H1 (cell line): ENCODE measurements at regions not wholly inside any gene's neighbourhood (a gene's known extent, or its start where the extent isn't known, plus 50 kb on each side); places are given as distances from the start of the nearest gene placed in this dataset.

Experiments
- CTCF ChIA-PET: fragments of 300-600 bp; sonication (Branson Sonifier 250); formaldehyde crosslinking; loops from one replicate; lab custom pipeline; 2021; ENCODE audit not compliant: partially characterized antibody; lab: Charles Lee
- POLR2A ChIA-PET: fragments of 300-600 bp; sonication (Branson Sonifier 250); formaldehyde crosslinking; loops from one replicate; lab custom pipeline; 2021; ENCODE audit warnings: inconsistent platforms; ENCODE audit not compliant: partially characterized antibody; lab: Charles Lee
- DNase-seq, 2 experiments: peaks; one replicate each; pipeline versions ENCODE4 v3.0.0 to v3.0.0-alpha.2; 2010 to 2022; ENCODE audit warnings: low spot score in 2 of 2, low read depth in 1 of 2, mixed read lengths in 1 of 2
- FAIRE-seq: peaks from 2 replicates; lab custom pipeline; 2011; peaks lifted over from hg19 to GRCh38; lab: Jason Lieb, UNC
- H2AFZ ChIP-seq: 2 replicates; pipeline ENCODE4 v1.8.1; 2012; ENCODE audit warnings: low read length, inconsistent platforms
- H2AK5ac ChIP-seq: 2 replicates; pipeline ENCODE4 v1.6.1; 2013; ENCODE audit warnings: low read depth, low read length
- H2BK120ac ChIP-seq: replicated peaks from 2 replicates; pipeline ENCODE3; 2013; ENCODE audit warnings: low read depth, low read length, inconsistent platforms
- H2BK12ac ChIP-seq: 2 replicates; pipeline ENCODE4 v1.6.1; 2013; ENCODE audit warnings: low read depth, low read length
- H2BK15ac ChIP-seq: 2 replicates; pipeline ENCODE4 v1.6.1; 2013; ENCODE audit warnings: low read length
- H2BK20ac ChIP-seq: 2 replicates; pipeline ENCODE4 v1.6.1; 2013; ENCODE audit warnings: low read length
- H2BK5ac ChIP-seq: 2 replicates; pipeline ENCODE4 v1.6.1; 2013; ENCODE audit warnings: low read depth, low read length
- H3K14ac ChIP-seq: 2 replicates; pipeline ENCODE4 v1.6.1; 2013; ENCODE audit warnings: inconsistent platforms; ENCODE audit not compliant: insufficient read length
- H3K18ac ChIP-seq: 2 replicates; pipeline ENCODE4 v1.6.1; 2013; ENCODE audit warnings: low read length; ENCODE audit errors: extremely low read depth
- H3K23ac ChIP-seq: 2 replicates; pipeline ENCODE4 v1.6.1; 2013; ENCODE audit warnings: inconsistent platforms; ENCODE audit not compliant: insufficient read length
- H3K23me2 ChIP-seq: 2 replicates; pipeline ENCODE4 v1.6.1; 2013; ENCODE audit warnings: low read depth, low read length
- H3K27ac ChIP-seq: 2 replicates; pipeline ENCODE4 v1.6.1; 2011; ENCODE audit warnings: low read depth, low read length, inconsistent platforms
- H3K27me3 ChIP-seq, 4 experiments: replicated peaks in 1 of 4; 1 replicate in 1 of 4; 2 replicates in 3 of 4; pipeline versions ENCODE4 v1.6.1 to v1.8.1; 2011 to 2013; ENCODE audit warnings: low read length in 3 of 4, mild to moderate bottlenecking in 3 of 4, inconsistent platforms in 2 of 4, mixed read lengths in 2 of 4, moderate library complexity in 1 of 4; ENCODE audit not compliant: control insufficient read depth in 3 of 4, insufficient read depth in 3 of 4; ENCODE audit errors: extremely low read depth in 1 of 4
- H3K36me3 ChIP-seq, 4 experiments: 2 replicates each; pipeline versions ENCODE4 v1.6.1 to v1.8.1; 2011 to 2013; ENCODE audit warnings: mild to moderate bottlenecking in 4 of 4, low read length in 3 of 4, moderate library complexity in 2 of 4, control low read depth in 1 of 4, inconsistent platforms in 1 of 4; ENCODE audit not compliant: insufficient read depth in 4 of 4, control insufficient read depth in 2 of 4
- H3K4ac ChIP-seq: replicated peaks from 2 replicates; pipeline ENCODE3; 2013; ENCODE audit warnings: low read length, low read depth, mixed read lengths, inconsistent platforms; ENCODE audit not compliant: insufficient read length
- H3K4me1 ChIP-seq, 4 experiments: replicated peaks in 1 of 4; 1 replicate in 1 of 4; 2 replicates in 3 of 4; pipeline versions ENCODE4 v1.6.1 to v1.8.1; 2011 to 2013; ENCODE audit warnings: low read length in 3 of 4, inconsistent platforms in 2 of 4, mixed read lengths in 1 of 4; ENCODE audit not compliant: insufficient read depth in 4 of 4, control insufficient read depth in 3 of 4
- H3K4me2 ChIP-seq, 2 experiments: 2 replicates each; pipeline versions ENCODE4 v1.6.1 to v1.8.1; 2011 to 2013; ENCODE audit warnings: low read depth in 2 of 2, low read length in 2 of 2, control low read depth in 1 of 2, inconsistent platforms in 1 of 2, mild to moderate bottlenecking in 1 of 2; ENCODE audit not compliant: insufficient read depth in 1 of 2
- H3K4me3 ChIP-seq, 4 experiments: fragments of 200-600, 300-600 bp in 1 of 4; sonication (generic), shearing (Covaris generic), sonication (Bioruptor Twin) in 1 of 4; 2 replicates each; pipeline versions ENCODE4 v1.5.1 to v1.8.1; 2011 to 2016; ENCODE audit warnings: low read length in 4 of 4, low read depth in 3 of 4, control low read depth in 2 of 4, inconsistent platforms in 2 of 4, mild to moderate bottlenecking in 2 of 4, mixed read lengths in 1 of 4, moderate library complexity in 1 of 4; ENCODE audit not compliant: insufficient read depth in 2 of 4; ENCODE audit errors: extremely low read depth in 1 of 4
- H3K56ac ChIP-seq: replicated peaks from 2 replicates; pipeline ENCODE3; 2013; ENCODE audit warnings: low read depth, mild to moderate bottlenecking, mixed read lengths, low read length, inconsistent platforms; ENCODE audit not compliant: insufficient read length
- H3K79me1 ChIP-seq: 2 replicates; pipeline ENCODE4 v1.6.1; 2013; ENCODE audit warnings: low read depth, low read length, control low read depth
- H3K79me2 ChIP-seq, 2 experiments: 2 replicates each; pipeline versions ENCODE4 v1.6.1 to v1.8.1; 2012 to 2013; ENCODE audit warnings: low read length in 2 of 2, mild to moderate bottlenecking in 2 of 2, inconsistent platforms in 1 of 2; ENCODE audit not compliant: insufficient read depth in 2 of 2, control insufficient read depth in 1 of 2
- H3K9ac ChIP-seq, 4 experiments: replicated peaks in 1 of 4; 1 replicate in 1 of 4; 2 replicates in 3 of 4; pipeline versions ENCODE4 v1.6.1 to v1.8.1; 2011 to 2013; ENCODE audit warnings: low read depth in 3 of 4, low read length in 3 of 4, control low read depth in 2 of 4, mild to moderate bottlenecking in 2 of 4, moderate library complexity in 2 of 4, inconsistent platforms in 1 of 4; ENCODE audit errors: extremely low read depth in 1 of 4
- H3K9me3 ChIP-seq, 2 experiments: 2 replicates each; pipeline versions ENCODE4 v1.6.1 to v1.8.1; 2012 to 2013; ENCODE audit warnings: mild to moderate bottlenecking in 2 of 2, moderate library complexity in 2 of 2, control low read depth in 1 of 2, inconsistent platforms in 1 of 2, low read depth in 1 of 2, low read length in 1 of 2, mixed read lengths in 1 of 2; ENCODE audit not compliant: insufficient read depth in 2 of 2
- H4K20me1 ChIP-seq, 2 experiments: replicated peaks in 1 of 2; 2 replicates each; pipeline versions ENCODE3 to v1.8.1; 2011 to 2013; ENCODE audit warnings: inconsistent platforms in 2 of 2, low read length in 2 of 2, mild to moderate bottlenecking in 1 of 2; ENCODE audit not compliant: insufficient read depth in 2 of 2, control insufficient read depth in 1 of 2
- H4K5ac ChIP-seq: 2 replicates; pipeline ENCODE4 v1.6.1; 2013; ENCODE audit warnings: low read length, low read depth, mixed read lengths, inconsistent platforms; ENCODE audit not compliant: insufficient read length
- H4K8ac ChIP-seq: 2 replicates; pipeline ENCODE4 v1.8.0; 2013; ENCODE audit warnings: mild to moderate bottlenecking, moderate library complexity, low read length, inconsistent platforms; ENCODE audit not compliant: insufficient read depth; ENCODE audit errors: extremely low read depth
- H4K91ac ChIP-seq: replicated peaks from 2 replicates; pipeline ENCODE3; 2013; ENCODE audit warnings: low read length, mixed read lengths, inconsistent platforms; ENCODE audit not compliant: insufficient read length
- ATF3 ChIP-seq: IDR thresholded peaks from 2 replicates; pipeline ENCODE4 v1.6.1; 2011; ENCODE audit warnings: low read depth, mild to moderate bottlenecking, low read length; ENCODE audit not compliant: insufficient read depth
- CBX5 ChIP-seq: fragments of 300-800, 300-1000 bp; sonication (generic); IDR thresholded peaks from 2 replicates; pipeline ENCODE4 v1.7.1; 2016; ENCODE audit warnings: antibody characterized with exemption, low read length, low read depth
- EGR1 ChIP-seq: IDR thresholded peaks from 2 replicates; pipeline ENCODE4 v1.6.1; 2011; ENCODE audit warnings: low read depth, low read length, borderline replicate concordance
- EZH2 ChIP-seq: fragments of 200-600 bp; sonication (generic); IDR thresholded peaks from 2 replicates; pipeline ENCODE4 v1.7.1; 2012; ENCODE audit warnings: low read depth, mild to moderate bottlenecking, moderate library complexity, low read length, inconsistent platforms; ENCODE audit not compliant: severe bottlenecking
- FOSL1 ChIP-seq: IDR thresholded peaks from 2 replicates; pipeline ENCODE4 v1.6.1; 2011; ENCODE audit warnings: mild to moderate bottlenecking, low read depth, low read length, moderate library complexity; ENCODE audit not compliant: insufficient read depth
- JUND ChIP-seq: IDR thresholded peaks from 2 replicates; pipeline ENCODE4 v1.6.1; 2011; ENCODE audit warnings: mild to moderate bottlenecking, improper control_type of control experiment, low read length
- NANOG ChIP-seq: IDR thresholded peaks from 2 replicates; pipeline ENCODE4 v1.6.1; 2011; ENCODE audit warnings: low read length, low read depth, mild to moderate bottlenecking, inconsistent platforms; ENCODE audit not compliant: insufficient read depth, poor library complexity, severe bottlenecking
- SAP30 ChIP-seq: fragments of 300-600 bp; sonication (generic); IDR thresholded peaks from 2 replicates; pipeline ENCODE4 v1.7.1; 2012; ENCODE audit warnings: low read length, moderate library complexity, mild to moderate bottlenecking, inconsistent platforms; ENCODE audit not compliant: insufficient read depth, insufficient replicate concordance
- SRF ChIP-seq: IDR thresholded peaks from 2 replicates; pipeline ENCODE4 v1.6.1; 2011; ENCODE audit warnings: mild to moderate bottlenecking, low read depth, low read length, moderate library complexity
- SUZ12 ChIP-seq: fragments of 200-600 bp; sonication (generic); IDR thresholded peaks from 2 replicates; pipeline ENCODE4 v1.6.1; 2012; ENCODE audit warnings: mild to moderate bottlenecking, inconsistent platforms, low read length, moderate library complexity, mixed read lengths
- YY1 ChIP-seq: IDR thresholded peaks from 2 replicates; pipeline ENCODE4 v1.6.1; 2011; ENCODE audit warnings: low read depth, mild to moderate bottlenecking, low read length
- WGBS, 2 experiments: shearing (Covaris generic) in 1 of 2; methylation state at CpG; one replicate each; pipeline versions ENCODE4 v1.1.6 to v1.1.7; 2013 to 2015; ENCODE audit warnings: low lambda C conversion rate in 2 of 2, mixed read lengths in 2 of 2, inconsistent platforms in 1 of 2, low coverage in 1 of 2, missing lambda C conversion rate in 1 of 2; ENCODE audit not compliant: insufficient replicate concordance in 2 of 2, insufficient coverage in 1 of 2, insufficient read length in 1 of 2; ENCODE audit errors: extremely low coverage in 1 of 2, missing lambda C conversion rate in 1 of 2; 5-methylcytosine and 5-hydroxymethylcytosine counted together

GRCh38 chr6:23584134-23584763, 541.8 kb upstream of the NRSN1 start:
- no peak overlapping the region for H3K56ac ChIP-seq
- no peaks in the 10 kb centered on the region for H3K79me2 ChIP-seq
- H3K14ac ChIP-seq: no peak overlapping the region
- H2BK5ac ChIP-seq: no peak overlapping the region
- H3K4me3 ChIP-seq: no peak overlapping the region
- no peak overlapping the region for H4K91ac ChIP-seq
- H2BK15ac ChIP-seq: no peak overlapping the region
- H2AFZ ChIP-seq: no peak overlapping the region
- ChIA-PET POLR2A (interaction anchor here (0.8 kb wide), 1 partner anchor 273 kb away, joined by 3 read pairs; no protein-coding TSS in a partner anchor), CTCF (interaction anchor here (0.6 kb wide), 1 partner anchor 56 kb away, joined by 4 read pairs; no protein-coding TSS in a partner anchor)
- H3K23me2 ChIP-seq: no peaks in the 10 kb centered on the region
- no peak for TF ChIP-seq SRF
- no peak for TF ChIP-seq JUND
- TF ChIP-seq EZH2: no peak
- TF ChIP-seq FOSL1: no peak
- TF ChIP-seq SUZ12: no peak
- no peak for TF ChIP-seq CBX5
- TF ChIP-seq SAP30: no peak
- no peak for TF ChIP-seq YY1
- TF ChIP-seq ATF3: no peak
- no peak for TF ChIP-seq EGR1
- TF ChIP-seq NANOG: no peak
- 94% methylated on average over 5 of the region's 5 CpGs; no CpG with 5 or more reads in 1 of the 2 experiments for WGBS, 2 experiments
- H3K18ac ChIP-seq: no peak overlapping the region
- H2BK20ac ChIP-seq: no peak overlapping the region
- no peak overlapping the region for H3K27ac ChIP-seq
- H2BK12ac ChIP-seq: no peak overlapping the region
- DNase-seq (no peak), FAIRE-seq (no peak)
- H2BK120ac ChIP-seq: no peak overlapping the region
- no peak overlapping the region for H3K4me2 ChIP-seq
- H3K4ac ChIP-seq: no peak overlapping the region
- no peak overlapping the region for H3K9ac ChIP-seq
- H3K23ac ChIP-seq: no peak overlapping the region
- no peaks in the 10 kb centered on the region for H4K20me1 ChIP-seq
- no peaks in the 10 kb centered on the region for H3K9me3 ChIP-seq
- H3K4me1 ChIP-seq: no peaks in the 10 kb centered on the region
- H4K8ac ChIP-seq: no peak overlapping the region
- no peaks in the 10 kb centered on the region for H3K79me1 ChIP-seq
- no peak overlapping the region for H2AK5ac ChIP-seq
- no peaks in the 10 kb centered on the region for H3K36me3 ChIP-seq
- no peaks in the 10 kb centered on the region for H3K27me3 ChIP-seq
- no peak overlapping the region for H4K5ac ChIP-seq
